ENCODE measurements at regions not wholly inside any gene's neighbourhood (a gene's known extent, or its start where the extent isn't known, plus 50 kb on each side); places are given as distances from the start of the nearest gene placed in this dataset.

GRCh38 chr13:33485247-33485646, 199.7 kb upstream of the STARD13 start:
- TF ChIP-seq, protein P1, sequence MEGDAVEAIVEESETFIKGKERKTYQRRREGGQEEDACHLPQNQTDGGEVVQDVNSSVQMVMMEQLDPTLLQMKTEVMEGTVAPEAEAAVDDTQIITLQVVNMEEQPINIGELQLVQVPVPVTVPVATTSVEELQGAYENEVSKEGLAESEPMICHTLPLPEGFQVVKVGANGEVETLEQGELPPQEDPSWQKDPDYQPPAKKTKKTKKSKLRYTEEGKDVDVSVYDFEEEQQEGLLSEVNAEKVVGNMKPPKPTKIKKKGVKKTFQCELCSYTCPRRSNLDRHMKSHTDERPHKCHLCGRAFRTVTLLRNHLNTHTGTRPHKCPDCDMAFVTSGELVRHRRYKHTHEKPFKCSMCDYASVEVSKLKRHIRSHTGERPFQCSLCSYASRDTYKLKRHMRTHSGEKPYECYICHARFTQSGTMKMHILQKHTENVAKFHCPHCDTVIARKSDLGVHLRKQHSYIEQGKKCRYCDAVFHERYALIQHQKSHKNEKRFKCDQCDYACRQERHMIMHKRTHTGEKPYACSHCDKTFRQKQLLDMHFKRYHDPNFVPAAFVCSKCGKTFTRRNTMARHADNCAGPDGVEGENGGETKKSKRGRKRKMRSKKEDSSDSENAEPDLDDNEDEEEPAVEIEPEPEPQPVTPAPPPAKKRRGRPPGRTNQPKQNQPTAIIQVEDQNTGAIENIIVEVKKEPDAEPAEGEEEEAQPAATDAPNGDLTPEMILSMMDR (IDR thresholded peaks at IDR 0.05; ENCODE audit: low read depth, low read length, missing input control) = no peak
- TF ChIP-seq, protein P2, sequence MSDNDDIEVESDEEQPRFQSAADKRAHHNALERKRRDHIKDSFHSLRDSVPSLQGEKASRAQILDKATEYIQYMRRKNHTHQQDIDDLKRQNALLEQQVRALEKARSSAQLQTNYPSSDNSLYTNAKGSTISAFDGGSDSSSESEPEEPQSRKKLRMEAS (IDR thresholded peaks at IDR 0.05) = no peak
- TF ChIP-seq, protein P3, sequence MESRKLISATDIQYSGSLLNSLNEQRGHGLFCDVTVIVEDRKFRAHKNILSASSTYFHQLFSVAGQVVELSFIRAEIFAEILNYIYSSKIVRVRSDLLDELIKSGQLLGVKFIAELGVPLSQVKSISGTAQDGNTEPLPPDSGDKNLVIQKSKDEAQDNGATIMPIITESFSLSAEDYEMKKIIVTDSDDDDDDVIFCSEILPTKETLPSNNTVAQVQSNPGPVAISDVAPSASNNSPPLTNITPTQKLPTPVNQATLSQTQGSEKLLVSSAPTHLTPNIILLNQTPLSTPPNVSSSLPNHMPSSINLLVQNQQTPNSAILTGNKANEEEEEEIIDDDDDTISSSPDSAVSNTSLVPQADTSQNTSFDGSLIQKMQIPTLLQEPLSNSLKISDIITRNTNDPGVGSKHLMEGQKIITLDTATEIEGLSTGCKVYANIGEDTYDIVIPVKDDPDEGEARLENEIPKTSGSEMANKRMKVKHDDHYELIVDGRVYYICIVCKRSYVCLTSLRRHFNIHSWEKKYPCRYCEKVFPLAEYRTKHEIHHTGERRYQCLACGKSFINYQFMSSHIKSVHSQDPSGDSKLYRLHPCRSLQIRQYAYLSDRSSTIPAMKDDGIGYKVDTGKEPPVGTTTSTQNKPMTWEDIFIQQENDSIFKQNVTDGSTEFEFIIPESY (IDR thresholded peaks at IDR 0.05) = no peak
- no peak for TF ChIP-seq EGR1 (IDR thresholded peaks at IDR 0.05; ENCODE audit: low read depth in 2 of 2)
- TF ChIP-seq GABPA (IDR thresholded peaks at IDR 0.05 in 1 of 2, conservative IDR thresholded peaks at IDR 0.05 in 1 of 2) = no peak
- no peak for TF ChIP-seq JUND (IDR thresholded peaks at IDR 0.05)
- TF ChIP-seq YY1 (IDR thresholded peaks at IDR 0.05) = no peak
- no peak for TF ChIP-seq RXRA (IDR thresholded peaks at IDR 0.05)
